Adipocyte (in vitro differentiated cells): ENCODE measurements at regions not wholly inside any gene's neighbourhood (a gene's known extent, or its start where the extent isn't known, plus 50 kb on each side); places are given as distances from the start of the nearest gene placed in this dataset.
A peak's percentile ranks its signal among the peaks of the same experiment; 100 is the strongest.
"Not testable (repeated sequence)": the region's sequence is repeated elsewhere in the genome, so short reads cannot be mapped to it uniquely, and the experiment has no call there.

ENCODE experiments used
- DNase-seq: peaks from one replicate; pipeline ENCODE4 v3.0.0-alpha.2; 2015; ENCODE audit warnings: low read depth
- H3K27me3 ChIP-seq: replicated peaks from 2 replicates; pipeline ENCODE4 v1.7.0; 2013; ENCODE audit warnings: mild to moderate bottlenecking, low read length, moderate library complexity; ENCODE audit not compliant: control insufficient read depth, insufficient read depth
- H3K36me3 ChIP-seq: 2 replicates; pipeline ENCODE4 v1.7.0; 2013; ENCODE audit warnings: low read length, mild to moderate bottlenecking, moderate library complexity; ENCODE audit not compliant: control insufficient read depth, insufficient read depth, severe bottlenecking
- H3K4me1 ChIP-seq: 2 replicates; pipeline ENCODE4 v1.7.0; 2013; ENCODE audit warnings: mild to moderate bottlenecking, low read length, moderate library complexity; ENCODE audit not compliant: control insufficient read depth, insufficient read depth
- H3K4me3 ChIP-seq: 2 replicates; pipeline ENCODE4 v1.7.0; 2013; ENCODE audit warnings: mild to moderate bottlenecking, low read length, moderate library complexity
- H3K9ac ChIP-seq: 2 replicates; pipeline ENCODE4 v1.7.0; 2013; ENCODE audit warnings: mild to moderate bottlenecking, low read length, moderate library complexity
- H3K9me3 ChIP-seq: 2 replicates; pipeline ENCODE4 v1.7.0; 2013; ENCODE audit warnings: mild to moderate bottlenecking, low read length, moderate library complexity; ENCODE audit not compliant: control insufficient read depth

DNA sequence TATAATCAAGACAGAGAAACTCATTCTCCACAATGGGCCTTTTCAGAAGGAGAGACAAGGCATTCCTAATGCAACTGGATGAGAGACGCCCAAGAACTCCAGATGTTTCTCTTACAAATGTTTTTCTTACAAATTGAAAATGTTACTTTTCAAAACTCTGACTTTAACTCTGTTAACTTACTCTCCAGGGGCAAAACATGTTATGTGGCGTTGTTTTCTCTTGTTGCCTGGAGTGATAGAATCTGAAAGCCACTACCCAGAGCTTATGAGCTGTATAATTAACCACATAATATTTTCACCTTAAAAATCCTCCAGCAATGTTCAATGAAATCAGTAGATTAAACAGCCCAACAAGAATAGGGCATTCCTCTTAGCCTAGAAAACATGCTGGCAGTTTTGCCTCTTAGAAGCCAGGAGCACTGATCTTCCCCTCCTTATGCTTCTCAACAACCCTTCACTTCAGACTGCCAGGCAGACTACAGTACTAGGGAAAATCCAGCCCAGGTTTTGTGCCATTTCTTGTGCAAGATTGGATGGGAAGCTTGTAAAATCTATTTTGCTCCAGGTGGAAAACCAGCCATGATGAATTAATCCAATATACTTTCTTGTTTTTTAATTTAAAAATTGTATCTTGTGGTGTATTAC, 186.7 kb upstream of the GADL1 start:
- Histone ChIP-seq H3K4me3 (no peak overlapping the region), H3K4me1 (peaks cover 13% of the 10 kb centered on the region), H3K9me3 (no peaks in the 10 kb centered on the region), H3K9ac (no peak overlapping the region), H3K36me3 (no peaks in the 10 kb centered on the region), H3K27me3 (no peaks in the 10 kb centered on the region)
- DNase-seq: no peak

DNA sequence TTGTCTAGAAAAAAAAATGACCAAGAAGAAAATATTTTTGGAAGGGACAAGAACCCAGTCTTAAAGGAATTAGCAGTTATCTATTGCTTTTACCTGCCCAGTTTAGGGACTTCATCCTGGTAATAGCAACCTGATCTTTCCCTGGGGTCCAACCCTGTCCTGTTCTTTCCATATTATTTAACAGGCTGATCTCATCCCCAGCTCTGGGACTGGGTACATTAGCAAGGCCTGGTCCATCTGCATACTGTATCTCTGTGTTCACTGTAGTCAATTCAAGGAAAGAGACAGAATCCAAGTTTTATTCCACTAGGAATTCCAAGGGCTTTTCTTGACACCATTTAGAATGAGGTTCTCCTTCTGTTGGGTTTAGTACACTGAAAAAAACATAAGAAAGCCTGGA, 191.7 kb upstream of the GADL1 start:
- H3K9ac ChIP-seq: no peak overlapping the region
- DNase-seq: no peak
- no peak overlapping the region for H3K4me3 ChIP-seq
- H3K36me3 ChIP-seq: no peaks in the 10 kb centered on the region
- H3K4me1 ChIP-seq: no peaks in the 10 kb centered on the region
- no peaks in the 10 kb centered on the region for H3K27me3 ChIP-seq
- no peaks in the 10 kb centered on the region for H3K9me3 ChIP-seq

DNA sequence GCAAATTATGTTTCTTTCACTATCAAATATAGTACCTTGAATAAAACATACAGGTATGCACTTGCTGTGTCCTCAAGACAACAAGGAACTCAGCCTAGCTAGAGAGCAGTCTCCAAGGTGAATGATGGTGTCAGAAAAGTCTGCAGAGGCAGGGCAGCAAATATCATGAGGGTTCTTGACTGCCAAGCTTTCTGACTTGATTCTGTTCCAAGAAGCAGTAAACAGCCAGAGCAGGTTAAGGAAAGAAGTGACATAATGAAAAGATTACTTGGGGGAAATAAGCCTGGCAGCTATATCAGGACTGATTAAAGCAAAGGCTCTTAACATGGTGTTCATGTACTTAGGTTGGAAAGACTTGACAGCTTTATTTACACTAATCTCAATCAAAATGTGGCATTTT, 192.2 kb upstream of the GADL1 start:
- Histone ChIP-seq H3K4me3 (no peak overlapping the region), H3K9me3 (no peaks in the 10 kb centered on the region), H3K36me3 (no peaks in the 10 kb centered on the region), H3K4me1 (no peaks in the 10 kb centered on the region), H3K9ac (no peak overlapping the region), H3K27me3 (no peaks in the 10 kb centered on the region)
- DNase-seq: no peak

- Histone ChIP-seq H3K4me3 (no peak overlapping the region), H3K27me3 (no peaks in the 10 kb centered on the region), H3K36me3 (no peaks in the 10 kb centered on the region), H3K9ac (no peak overlapping the region), H3K9me3 (no peaks in the 10 kb centered on the region), H3K4me1 (peaks cover 11% of the 10 kb centered on the region)
- DNase-seq: no peak
Measured at GRCh38 chr3:31091748-31092147, 197.3 kb upstream of the GADL1 start.

DNA sequence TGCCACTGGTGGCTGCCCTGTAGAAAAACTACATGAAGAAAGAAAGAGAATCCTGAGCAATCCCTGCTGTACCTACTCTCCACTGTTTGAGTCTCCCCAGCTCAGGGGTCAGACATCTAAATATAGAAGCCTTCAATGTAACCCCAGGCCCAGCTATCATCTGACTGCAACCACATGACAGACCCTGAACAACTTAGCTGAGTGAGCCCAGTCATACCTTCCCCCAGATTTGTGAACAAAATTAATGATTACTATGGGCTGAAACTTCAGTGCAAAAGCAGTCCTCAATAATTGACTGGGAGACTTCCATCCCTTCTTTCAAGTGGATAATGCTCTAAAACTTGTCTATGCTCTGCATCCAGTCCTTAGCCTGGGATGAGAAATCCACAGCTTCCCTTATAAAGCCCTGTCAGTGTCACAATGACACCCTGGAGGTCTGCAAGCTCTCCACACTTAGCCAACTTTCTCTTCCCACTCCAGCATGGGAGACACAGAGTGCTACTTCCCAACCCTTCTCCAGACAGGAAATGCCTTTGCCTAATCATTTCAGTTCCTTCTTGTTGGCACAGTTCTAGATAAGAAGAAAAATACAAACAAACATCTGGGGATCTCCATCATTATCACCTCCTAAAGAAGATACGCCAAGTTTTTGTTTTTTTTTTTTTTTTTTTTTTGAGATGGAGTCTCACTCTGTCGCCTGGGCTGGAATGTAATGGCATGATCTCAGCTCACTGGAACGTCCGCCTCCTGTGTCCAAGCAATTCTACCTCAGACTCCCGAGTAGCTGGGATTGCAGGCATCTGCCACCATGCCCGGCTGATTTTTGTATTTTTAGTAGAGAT, 198.5 kb upstream of the GADL1 start:
- Histone ChIP-seq H3K4me3 (peak overlapping the region; percentile 29), H3K4me1 (peaks cover 11% of the 10 kb centered on the region)
- DNase-seq: no peak

GRCh38 chr3:31093606-31094005, 199.1 kb upstream of the GADL1 start:
- DNase-seq: no peak
- Histone ChIP-seq H3K27me3 (no peaks in the 10 kb centered on the region), H3K36me3 (no peaks in the 10 kb centered on the region), H3K9ac (no peak overlapping the region), H3K9me3 (no peaks in the 10 kb centered on the region), H3K4me1 (peaks cover 11% of the 10 kb centered on the region), H3K4me3 (peak overlapping the region; percentile 29)

More for the DNA sequence above, 198.5 kb upstream of the GADL1 start:
- no peaks in the 10 kb centered on the region for H3K27me3 ChIP-seq
- H3K9ac ChIP-seq: no peak overlapping the region
- H3K36me3 ChIP-seq: no peaks in the 10 kb centered on the region
- H3K9me3 ChIP-seq: no peaks in the 10 kb centered on the region

- H3K9me3 ChIP-seq: no peaks in the 10 kb centered on the region
- H3K36me3 ChIP-seq: no peaks in the 10 kb centered on the region
- H3K27me3 ChIP-seq: no peaks in the 10 kb centered on the region
- no peak overlapping the region for H3K4me3 ChIP-seq
- no peak overlapping the region for H3K9ac ChIP-seq
- peaks cover 14% of the 10 kb centered on the region for H3K4me1 ChIP-seq
- DNase-seq: no peak
Measured at GRCh38 chr3:31094048-31094447, 199.6 kb upstream of the GADL1 start.

DNA sequence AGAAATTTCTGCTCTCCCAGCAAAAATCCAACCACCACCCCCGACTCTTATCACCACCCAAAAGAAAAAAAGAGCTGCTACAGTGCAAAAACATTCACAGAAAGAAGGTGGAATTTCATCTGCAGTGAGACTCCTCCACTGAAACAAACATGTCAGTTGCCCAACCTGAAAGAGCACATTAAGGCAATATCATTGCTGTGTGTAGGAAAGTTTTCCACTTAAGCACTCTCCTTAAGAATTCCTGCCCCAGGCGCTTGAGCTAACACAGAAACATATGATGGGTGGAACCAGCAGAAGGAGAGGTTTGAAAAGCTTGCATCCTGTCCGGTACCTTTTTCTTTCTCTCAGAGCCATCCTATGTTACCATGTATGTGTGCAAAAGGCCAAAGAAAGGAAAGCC, 200.8 kb upstream of the GADL1 start:
- peaks cover 24% of the 10 kb centered on the region for H3K4me1 ChIP-seq
- no peak overlapping the region for H3K4me3 ChIP-seq
- no peaks in the 10 kb centered on the region for H3K27me3 ChIP-seq
- no peaks in the 10 kb centered on the region for H3K9me3 ChIP-seq
- H3K36me3 ChIP-seq: no peaks in the 10 kb centered on the region
- no peak overlapping the region for H3K9ac ChIP-seq
- no peak for DNase-seq

- H3K4me3 ChIP-seq: no peak overlapping the region
- no peaks in the 10 kb centered on the region for H3K36me3 ChIP-seq
- no peak overlapping the region for H3K9ac ChIP-seq
- peaks cover 24% of the 10 kb centered on the region for H3K4me1 ChIP-seq
- no peaks in the 10 kb centered on the region for H3K27me3 ChIP-seq
- no peaks in the 10 kb centered on the region for H3K9me3 ChIP-seq
- DNase-seq: no peak
Measured at GRCh38 chr3:31096661-31097395, 202.4 kb upstream of the GADL1 start.

GRCh38 chr3:31100519-31100918, 206.1 kb upstream of the GADL1 start:
- no peak overlapping the region for H3K4me3 ChIP-seq
- no peaks in the 10 kb centered on the region for H3K36me3 ChIP-seq
- H3K9me3 ChIP-seq: no peaks in the 10 kb centered on the region
- peaks cover 18% of the 10 kb centered on the region for H3K4me1 ChIP-seq
- no peak for DNase-seq
- no peak overlapping the region for H3K9ac ChIP-seq
- H3K27me3 ChIP-seq: no peaks in the 10 kb centered on the region

GRCh38 chr3:31101285-31101684, 206.8 kb upstream of the GADL1 start:
- DNase-seq, H3K36me3 ChIP-seq, H3K27me3 ChIP-seq, H3K9ac ChIP-seq, H3K4me3 ChIP-seq, H3K9me3 ChIP-seq: not testable (repeated sequence)
- peaks cover 25% of the 10 kb centered on the region for H3K4me1 ChIP-seq
